ENCODE measurements at regions not wholly inside any gene's neighbourhood (a gene's known extent, or its start where the extent isn't known, plus 50 kb on each side); places are given as distances from the start of the nearest gene placed in this dataset.
"Not testable (repeated sequence)": the region's sequence is repeated elsewhere in the genome, so short reads cannot be mapped to it uniquely, and the experiment has no call there.

DNA sequence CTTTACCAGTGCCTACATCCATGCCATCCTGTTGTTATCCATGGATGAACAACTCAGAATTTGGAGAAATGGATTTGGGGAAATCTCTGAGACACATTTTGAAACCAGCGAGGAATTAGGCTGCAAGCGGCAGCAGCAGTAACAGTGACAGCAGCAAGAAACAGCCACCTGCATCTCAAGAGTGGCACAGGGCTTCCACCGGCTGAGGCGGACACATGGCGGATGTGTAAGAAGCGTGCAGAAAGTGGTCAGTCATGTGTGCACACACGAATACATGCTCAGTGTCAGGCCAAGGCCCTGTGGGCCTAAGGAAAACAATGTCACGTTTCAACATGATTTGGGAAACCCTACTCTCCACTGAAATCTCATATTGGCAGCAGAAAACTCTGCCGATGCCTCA lies 344.0 kb downstream of the ANAPC1 start:
- H3K23ac ChIP-seq (ENCODE audit: low read depth, low read length); H3K9me1 ChIP-seq (ENCODE audit: insufficient read depth, low read length); H3K27me3 ChIP-seq (ENCODE audit: control insufficient read depth, insufficient read depth, low read length); H2BK20ac ChIP-seq (ENCODE audit: low read depth, low read length); intact Hi-C loops (cut with micrococcal nuclease); dilution Hi-C loops (cut with HindIII; ENCODE audit: low sequenced_read_pairs, unreplicated experiment); H2AK5ac ChIP-seq (ENCODE audit: low read depth, low read length); H3K18ac ChIP-seq (ENCODE audit: low read depth, low read length); DNase-seq; H2BK15ac ChIP-seq (ENCODE audit: low read depth, low read length); BruUV-seq (replicated peaks); H3K9me3 ChIP-seq (ENCODE audit: control insufficient read depth, insufficient read depth, low read length); H4K91ac ChIP-seq (ENCODE audit: insufficient read depth, low read depth, low read length); H2AK9ac ChIP-seq (replicated peaks; ENCODE audit: low read depth, low read length, poor library complexity); H3K14ac ChIP-seq (replicated peaks; ENCODE audit: low read depth, low read length); H2BK120ac ChIP-seq (ENCODE audit: low read depth, low read length); H3K36me3 ChIP-seq (ENCODE audit: control insufficient read depth, insufficient read depth, low read length); H2AFZ ChIP-seq (replicated peaks; ENCODE audit: low read length, poor library complexity); H3K27ac ChIP-seq (ENCODE audit: insufficient read depth, low read length); H2BK5ac ChIP-seq (ENCODE audit: low read depth, low read length, poor library complexity, severe bottlenecking); ATAC-seq (ENCODE audit: low read depth); in situ Hi-C loops (cut with MboI; ENCODE audit: low sequenced_read_pairs); H3K4me2 ChIP-seq (ENCODE audit: low read depth, low read length); H4K20me1 ChIP-seq (ENCODE audit: insufficient read depth, low read length); CTCF ChIA-PET; H3K4ac ChIP-seq (ENCODE audit: low read depth, low read length); POLR2A ChIA-PET (ENCODE audit: unreplicated experiment); H3K9ac ChIP-seq (ENCODE audit: low read depth, low read length); H4K5ac ChIP-seq (ENCODE audit: low read depth, low read length); H3K56ac ChIP-seq (ENCODE audit: extremely low read depth, insufficient read depth, low read length); H4K8ac ChIP-seq (ENCODE audit: low read depth in 2 of 2, low read length in 2 of 2); H3K4me3 ChIP-seq (ENCODE audit: insufficient read depth, low read depth, low read length): not testable (repeated sequence)
- Histone ChIP-seq H3K79me1 (ENCODE audit: low read depth in 1 of 2, low read length in 2 of 2) (peaks cover 0 to 16% of the 10 kb centered on the region in 2 experiments; a peak in 2 of 4 replicates), H3K4me1 (ENCODE audit: control insufficient read depth, insufficient read depth, low read length) (peaks cover 18% of the 10 kb centered on the region)
- no CpG with 5 or more reads among the region's 9 CpGs for WGBS, 2 experiments (ENCODE audit: extremely low coverage in 2 of 2, insufficient read length in 1 of 2)

GRCh38 chr2:111542120-111542774 lies 341.7 kb downstream of the ANAPC1 start:
- H3K23ac ChIP-seq (ENCODE audit: low read depth, low read length); in situ Hi-C loops (cut with MboI; ENCODE audit: low sequenced_read_pairs); H4K91ac ChIP-seq (ENCODE audit: insufficient read depth, low read depth, low read length); H4K5ac ChIP-seq (ENCODE audit: low read depth, low read length); H3K9me1 ChIP-seq (ENCODE audit: insufficient read depth, low read length); H3K4me2 ChIP-seq (ENCODE audit: low read depth, low read length); H2BK5ac ChIP-seq (ENCODE audit: low read depth, low read length, poor library complexity, severe bottlenecking); H3K4me1 ChIP-seq (ENCODE audit: control insufficient read depth, insufficient read depth, low read length); CTCF ChIA-PET; H3K4me3 ChIP-seq (ENCODE audit: insufficient read depth, low read depth, low read length); H3K9me3 ChIP-seq (ENCODE audit: control insufficient read depth, insufficient read depth, low read length); H2BK15ac ChIP-seq (ENCODE audit: low read depth, low read length); H4K20me1 ChIP-seq (ENCODE audit: insufficient read depth, low read length); H3K14ac ChIP-seq (replicated peaks; ENCODE audit: low read depth, low read length); H3K9ac ChIP-seq (ENCODE audit: low read depth, low read length); H2AK9ac ChIP-seq (replicated peaks; ENCODE audit: low read depth, low read length, poor library complexity); H3K56ac ChIP-seq (ENCODE audit: extremely low read depth, insufficient read depth, low read length); H3K79me1 ChIP-seq (ENCODE audit: low read depth in 1 of 2, low read length in 2 of 2); H2AFZ ChIP-seq (replicated peaks; ENCODE audit: low read length, poor library complexity); intact Hi-C loops (cut with micrococcal nuclease); H3K36me3 ChIP-seq (ENCODE audit: control insufficient read depth, insufficient read depth, low read length); POLR2A ChIA-PET (ENCODE audit: unreplicated experiment); H4K8ac ChIP-seq (ENCODE audit: low read depth in 2 of 2, low read length in 2 of 2); H3K27me3 ChIP-seq (ENCODE audit: control insufficient read depth, insufficient read depth, low read length); H2BK120ac ChIP-seq (ENCODE audit: low read depth, low read length); H3K18ac ChIP-seq (ENCODE audit: low read depth, low read length); H3K4ac ChIP-seq (ENCODE audit: low read depth, low read length); dilution Hi-C loops (cut with HindIII; ENCODE audit: low sequenced_read_pairs, unreplicated experiment); H3K27ac ChIP-seq (ENCODE audit: insufficient read depth, low read length); H2AK5ac ChIP-seq (ENCODE audit: low read depth, low read length); BruUV-seq (replicated peaks); H2BK20ac ChIP-seq (ENCODE audit: low read depth, low read length): not testable (repeated sequence)
- DNase-seq (peak; percentile 69), ATAC-seq (ENCODE audit: low read depth) (peak; percentile 74)
- no CpG with 5 or more reads among the region's 2 CpGs for WGBS, 2 experiments (ENCODE audit: extremely low coverage in 2 of 2, insufficient read length in 1 of 2)
